HG03558 (cell line): ENCODE measurements at regions not wholly inside any gene's neighbourhood (a gene's known extent, or its start where the extent isn't known, plus 50 kb on each side); places are given as distances from the start of the nearest gene placed in this dataset.
A peak's percentile ranks its signal among the peaks of the same experiment; 100 is the strongest.

Experiments used
- ATAC-seq: cut with Tn5 transposase; IDR thresholded peaks from one replicate; pipeline ENCODE4 v1.9.1; 2021; ENCODE audit warnings: moderate number of reproducible peaks; ENCODE audit not compliant: unreplicated experiment; ENCODE audit errors: extremely low read depth

DNA sequence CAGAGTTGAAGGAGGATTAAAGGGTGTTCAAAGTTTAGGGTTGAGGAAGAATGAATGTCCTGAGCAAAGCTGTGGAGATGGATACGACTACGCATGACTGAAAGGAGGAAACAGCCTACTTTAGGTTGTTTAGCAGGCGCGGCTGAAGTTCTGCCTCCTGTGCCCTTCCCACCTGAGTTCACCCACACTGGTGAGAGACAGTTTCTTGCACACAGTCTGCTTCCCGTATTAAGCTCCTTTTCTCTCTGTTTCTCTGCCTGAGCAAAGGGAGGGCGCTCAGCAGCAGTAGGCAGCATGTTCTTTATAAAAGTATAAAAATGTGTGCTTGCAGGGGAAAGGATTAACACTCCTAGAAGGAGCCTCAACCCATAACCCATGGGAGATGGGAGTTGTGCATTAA is 224.0 kb upstream of the SMARCA2 start:
- ATAC-seq: no peak

DNA sequence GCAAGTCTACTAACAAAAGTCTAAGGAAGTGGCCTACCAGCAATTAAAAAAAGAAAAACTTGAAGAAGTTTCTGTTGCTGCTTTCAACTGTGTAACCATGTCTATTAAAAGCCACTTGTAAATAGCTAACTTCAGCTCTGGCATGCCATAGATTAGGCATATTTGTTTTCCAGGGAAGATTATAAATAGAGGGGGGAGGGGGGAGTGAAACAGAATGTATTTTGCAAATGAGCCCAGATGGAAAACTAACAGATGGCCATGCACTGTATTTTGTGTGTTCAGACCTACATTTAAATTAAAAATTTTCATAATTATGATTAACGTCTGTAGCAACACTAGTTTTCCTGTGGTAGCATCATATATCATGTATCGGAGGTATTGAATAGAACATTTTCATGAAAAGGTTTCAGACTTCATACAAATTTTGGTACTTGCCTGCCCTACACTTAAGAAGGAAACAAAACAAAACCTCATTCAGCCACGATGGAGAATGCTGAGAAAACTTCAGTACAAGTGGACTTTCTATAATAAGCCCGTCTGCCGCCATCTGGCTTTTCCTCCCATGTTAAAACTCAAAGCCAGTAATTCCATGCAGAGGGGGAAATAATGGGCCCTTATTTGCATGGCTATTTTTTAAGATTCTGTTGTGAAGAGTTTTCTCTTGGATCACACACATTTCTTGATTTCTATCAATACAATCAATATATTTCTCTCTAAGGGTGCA is 220.4 kb upstream of the SMARCA2 start:
- ATAC-seq: no peak

DNA sequence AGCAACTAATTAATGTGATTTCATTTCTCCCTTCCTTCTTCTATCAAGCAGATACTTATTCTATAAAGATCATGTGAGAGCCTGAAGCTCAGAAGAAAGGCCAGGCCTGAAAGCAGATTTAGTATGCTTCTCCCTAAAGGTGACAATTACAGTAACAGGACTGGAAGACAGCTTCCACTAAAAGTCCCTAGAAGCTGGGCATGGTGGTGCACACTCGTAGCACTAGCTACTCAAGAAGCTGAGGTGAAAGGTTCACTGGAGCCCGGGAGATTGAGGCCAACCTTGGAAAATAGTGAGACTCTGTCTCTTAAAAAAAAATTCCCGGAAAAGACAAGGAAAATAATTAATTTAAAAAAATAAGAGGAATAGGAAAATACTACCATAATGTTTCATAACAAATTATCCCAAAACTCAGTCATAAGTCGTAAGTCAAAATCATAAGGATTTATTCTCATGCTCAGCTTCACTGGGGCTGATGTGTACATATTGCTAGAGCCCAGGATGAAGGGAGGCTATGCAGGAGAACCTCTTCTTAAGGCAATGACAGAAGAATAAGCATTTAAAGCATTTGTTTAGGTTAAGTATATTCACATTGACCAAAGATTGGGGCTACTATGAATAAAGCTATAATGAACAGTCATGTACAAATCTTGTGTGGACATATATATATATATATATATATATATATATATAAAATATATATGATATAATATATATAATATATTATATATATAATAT is 210.8 kb upstream of the SMARCA2 start:
- ATAC-seq: no peak

DNA sequence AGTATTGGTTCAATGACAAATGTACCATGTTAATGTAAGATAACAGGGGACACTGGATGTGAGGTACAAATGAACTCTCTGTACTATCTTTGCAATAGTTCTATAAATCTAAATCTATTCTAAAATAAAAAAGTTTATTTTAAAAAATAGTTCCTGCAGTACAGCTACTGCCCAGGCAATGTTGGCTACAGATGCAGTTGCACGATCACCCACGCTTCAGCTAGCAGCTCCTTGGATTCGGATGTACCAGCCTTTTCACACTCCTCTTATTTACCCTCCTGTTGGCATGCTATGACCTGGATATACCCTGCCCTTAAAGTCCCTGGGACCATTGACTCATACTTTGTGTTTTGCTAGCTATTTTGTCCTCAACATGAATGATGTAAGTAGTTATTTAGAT is 185.4 kb upstream of the SMARCA2 start:
- ATAC-seq: no peak

DNA sequence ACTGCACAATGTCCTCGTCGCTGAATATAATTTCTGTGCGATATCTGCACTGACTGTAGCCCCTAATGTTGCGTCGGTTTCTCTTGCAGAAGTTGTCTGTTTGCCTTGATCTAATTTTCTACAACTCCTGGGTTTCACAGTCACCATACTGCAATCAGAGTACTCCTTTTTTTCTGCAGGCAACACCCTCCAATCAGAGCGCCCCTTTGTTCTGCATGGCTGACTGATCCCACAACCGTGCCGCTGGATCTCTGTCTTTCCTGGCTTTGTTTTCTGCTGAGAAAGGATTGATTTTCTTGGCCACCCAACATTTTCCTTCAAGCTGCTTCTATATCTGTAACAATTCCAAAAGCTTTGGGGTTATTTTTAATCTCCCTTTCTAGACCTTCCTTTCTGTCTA is 182.2 kb upstream of the SMARCA2 start:
- no peak for ATAC-seq

DNA sequence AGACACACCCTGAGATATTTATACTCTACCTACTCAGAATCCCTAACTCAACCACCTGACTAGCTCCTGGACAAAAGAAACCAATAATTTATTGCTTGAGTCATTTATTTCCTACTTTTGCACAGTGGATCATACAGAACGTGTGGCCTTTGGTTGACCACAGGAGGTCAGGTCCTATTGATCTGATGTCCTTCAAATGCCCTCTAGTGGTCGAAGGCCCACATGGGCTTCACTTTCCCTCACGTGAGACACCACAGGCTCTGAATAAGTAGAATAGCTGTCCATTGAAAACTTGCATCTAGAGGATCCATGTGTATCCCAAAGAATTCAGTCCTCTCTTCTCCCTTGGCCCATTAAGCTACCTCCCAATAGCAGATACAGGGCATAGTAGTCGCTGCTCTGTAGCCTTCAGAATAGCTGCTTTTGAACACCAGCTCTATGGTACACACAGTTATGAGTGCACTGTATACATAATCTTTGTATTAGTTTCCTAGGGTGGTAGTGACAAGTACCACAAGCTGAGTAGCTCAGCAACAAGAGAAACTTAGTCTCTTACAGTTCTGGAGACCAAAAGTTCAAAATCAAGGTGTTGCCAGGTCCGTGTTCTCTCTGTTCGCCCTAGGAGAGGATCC is 177.6 kb upstream of the SMARCA2 start:
- ATAC-seq: no peak

DNA sequence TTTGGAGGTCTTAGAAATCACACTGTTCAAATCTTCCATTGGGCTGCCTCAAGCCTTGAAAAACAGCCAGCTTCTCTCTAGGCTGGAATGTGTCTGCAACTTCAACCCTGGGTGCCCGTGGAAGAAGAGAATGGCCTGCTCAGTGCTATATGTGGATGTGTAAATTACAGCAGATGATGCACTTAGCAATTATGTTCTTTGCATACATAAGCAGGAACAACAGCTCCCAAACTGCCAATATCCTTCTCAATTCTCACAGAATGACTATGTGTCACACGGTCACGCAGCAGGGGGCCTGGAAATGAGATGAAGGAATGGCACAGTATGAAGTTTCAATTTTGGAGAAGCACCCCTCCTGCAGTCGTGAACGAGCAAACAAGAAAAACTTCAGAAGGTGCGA is 175.2 kb upstream of the SMARCA2 start:
- ATAC-seq: no peak

DNA sequence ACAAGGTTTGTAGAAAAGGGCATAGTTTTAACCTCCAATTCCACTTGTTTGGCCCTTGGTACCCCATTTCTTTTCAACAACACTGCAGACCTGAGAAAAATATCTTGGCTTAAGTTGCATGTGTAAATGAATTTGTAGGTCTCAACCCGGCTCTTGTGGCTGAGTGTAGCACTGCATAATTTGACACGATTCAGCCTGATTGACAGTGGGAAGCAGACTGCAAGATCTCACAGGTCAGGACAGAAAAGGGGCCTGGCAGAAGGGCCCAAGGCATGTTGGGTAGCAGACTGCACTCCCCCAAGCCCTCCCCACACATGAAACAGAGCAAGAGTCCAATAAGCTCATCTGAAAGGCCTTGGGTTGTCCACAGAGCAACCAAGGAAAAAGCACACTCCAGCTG is 169.7 kb upstream of the SMARCA2 start:
- no peak for ATAC-seq

DNA sequence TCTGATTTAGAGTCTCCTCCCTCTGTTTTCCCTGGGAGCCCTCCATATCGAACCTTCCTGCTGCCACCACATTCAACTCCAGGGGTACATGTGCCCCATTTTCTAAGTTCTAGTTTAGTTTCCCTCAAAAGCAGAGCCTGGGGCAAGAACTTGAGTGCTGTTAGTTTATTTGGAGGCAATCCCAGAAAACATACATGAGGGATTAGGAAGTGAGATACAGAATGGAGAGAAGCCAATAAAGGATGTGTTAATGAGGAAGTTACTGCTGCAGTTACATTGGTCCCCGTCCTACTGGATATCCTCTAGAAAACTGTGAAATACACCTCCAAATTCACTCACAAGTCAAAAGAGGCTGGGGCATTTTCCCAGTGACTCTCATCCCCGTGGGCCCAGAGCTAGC is 159.4 kb upstream of the SMARCA2 start:
- no peak for ATAC-seq

DNA sequence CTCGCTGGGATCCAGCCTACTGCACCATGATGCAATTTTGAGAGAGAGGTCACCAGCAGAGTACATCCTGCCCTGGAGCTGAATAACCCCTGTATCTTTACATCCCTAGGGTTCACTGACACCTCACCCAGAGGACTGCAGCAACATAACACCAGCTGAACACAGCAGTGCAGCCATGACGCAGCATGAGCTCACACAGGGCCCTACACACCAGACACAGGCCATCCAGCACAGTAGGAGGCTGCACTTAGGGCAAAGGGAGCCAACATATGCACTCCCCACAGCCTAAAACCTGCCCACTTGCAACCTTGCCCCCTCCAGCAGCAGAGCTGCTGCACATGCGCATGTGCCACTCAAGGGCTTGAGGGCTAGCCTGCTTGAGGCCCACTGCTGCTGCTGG is 157.3 kb upstream of the SMARCA2 start:
- ATAC-seq: no peak

DNA sequence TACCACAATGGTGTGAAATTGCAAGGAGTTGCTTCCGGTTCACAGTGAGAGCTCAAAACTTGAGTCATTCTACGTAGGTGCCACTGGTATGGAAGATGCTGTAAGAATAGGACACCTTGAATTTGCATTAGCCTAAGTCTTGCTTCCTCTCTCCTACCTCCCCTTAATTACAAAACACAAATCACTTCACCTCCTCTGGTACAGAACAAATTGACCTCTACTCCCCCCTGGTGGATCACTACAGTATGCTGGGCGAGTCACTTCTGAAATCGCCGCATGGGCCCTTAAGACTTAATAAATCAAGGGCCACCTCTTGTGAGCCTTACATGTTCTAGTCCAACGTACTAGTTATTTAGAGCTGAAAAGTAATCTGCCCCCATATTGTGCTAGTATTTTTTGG is 145.3 kb upstream of the SMARCA2 start:
- no peak for ATAC-seq

DNA sequence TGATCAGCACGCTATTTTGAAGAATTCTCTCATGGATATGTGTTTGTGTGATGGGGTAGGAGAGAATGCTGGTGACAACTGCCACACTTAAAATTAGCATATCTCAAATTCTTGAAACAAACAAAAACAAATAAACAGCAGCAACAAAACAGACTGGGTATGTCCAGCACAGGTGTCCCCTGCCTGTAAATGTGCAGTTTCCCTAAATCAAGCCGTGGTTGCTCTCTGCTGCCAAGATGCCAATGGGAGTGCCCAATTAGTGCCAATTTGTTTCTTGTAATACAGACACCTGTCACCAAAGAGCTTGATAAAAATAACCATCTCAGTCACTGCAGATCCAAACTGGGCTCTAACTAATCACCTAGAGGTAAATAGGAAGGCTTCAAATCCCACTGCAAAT is 144.2 kb upstream of the SMARCA2 start:
- ATAC-seq: no peak

DNA sequence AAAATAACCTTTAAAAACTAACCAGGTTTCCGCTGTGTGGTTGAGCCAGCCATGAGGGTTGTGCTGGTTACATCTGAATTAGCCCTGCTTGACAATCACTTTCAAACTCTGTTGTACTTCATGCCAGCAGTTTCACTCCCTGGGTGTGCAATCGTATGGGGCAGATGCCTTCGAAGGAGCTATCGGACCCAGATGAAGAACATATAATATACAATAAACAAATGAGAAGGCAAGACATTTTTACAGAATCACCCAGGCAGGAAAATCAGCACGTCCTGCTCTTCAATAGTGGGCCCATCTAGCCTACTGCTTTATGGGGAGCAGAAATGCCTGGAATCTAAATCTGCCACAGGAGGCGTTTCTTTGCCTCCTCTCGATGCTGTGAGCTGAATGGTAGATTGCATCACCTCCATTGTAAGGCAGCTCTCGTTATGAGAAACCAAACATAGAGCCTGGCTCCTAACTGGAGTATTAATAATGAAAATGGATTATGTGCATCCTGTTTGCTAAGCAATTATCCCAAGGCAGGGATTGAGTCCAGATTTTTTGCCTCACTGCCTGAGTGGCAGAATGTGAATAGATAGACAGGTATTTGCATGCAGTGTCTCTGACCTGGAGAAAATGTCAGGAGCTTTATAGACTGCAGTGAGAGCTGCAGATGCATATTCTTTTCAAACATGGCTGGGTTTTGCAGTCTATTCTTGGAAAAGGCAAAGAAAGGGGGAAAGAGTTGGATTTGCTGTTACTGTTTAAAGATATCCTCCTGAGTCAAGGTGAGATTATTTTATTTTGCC is 143.3 kb upstream of the SMARCA2 start:
- ATAC-seq: no peak

DNA sequence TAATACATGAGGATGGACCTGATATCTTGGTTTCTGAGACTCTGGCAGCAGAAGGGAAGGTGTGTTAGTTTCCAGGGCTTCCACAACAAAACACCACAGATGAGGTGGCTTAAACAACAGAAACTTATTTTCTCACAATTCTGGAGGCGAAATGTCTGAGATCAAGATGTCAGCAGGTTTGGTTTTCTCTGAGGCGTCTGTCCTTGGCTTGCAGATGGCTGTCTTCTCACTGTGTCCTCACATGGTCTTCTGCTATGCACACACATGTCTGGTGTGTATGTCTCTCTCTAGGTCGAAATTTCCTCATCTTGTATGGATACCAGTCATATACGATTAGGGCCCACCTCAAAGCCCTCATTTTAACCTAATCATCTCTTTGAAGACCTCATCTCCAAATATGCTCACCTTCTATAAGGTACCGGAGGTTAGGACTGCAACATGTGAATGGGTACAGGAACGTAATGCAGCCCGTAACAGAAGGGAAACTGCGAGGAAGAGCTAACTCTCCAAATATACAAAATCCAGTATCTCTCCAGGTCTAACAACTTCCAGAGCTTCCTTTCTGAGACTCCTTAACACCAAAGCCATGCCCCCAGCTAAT is 139.8 kb upstream of the SMARCA2 start:
- ATAC-seq: no peak

DNA sequence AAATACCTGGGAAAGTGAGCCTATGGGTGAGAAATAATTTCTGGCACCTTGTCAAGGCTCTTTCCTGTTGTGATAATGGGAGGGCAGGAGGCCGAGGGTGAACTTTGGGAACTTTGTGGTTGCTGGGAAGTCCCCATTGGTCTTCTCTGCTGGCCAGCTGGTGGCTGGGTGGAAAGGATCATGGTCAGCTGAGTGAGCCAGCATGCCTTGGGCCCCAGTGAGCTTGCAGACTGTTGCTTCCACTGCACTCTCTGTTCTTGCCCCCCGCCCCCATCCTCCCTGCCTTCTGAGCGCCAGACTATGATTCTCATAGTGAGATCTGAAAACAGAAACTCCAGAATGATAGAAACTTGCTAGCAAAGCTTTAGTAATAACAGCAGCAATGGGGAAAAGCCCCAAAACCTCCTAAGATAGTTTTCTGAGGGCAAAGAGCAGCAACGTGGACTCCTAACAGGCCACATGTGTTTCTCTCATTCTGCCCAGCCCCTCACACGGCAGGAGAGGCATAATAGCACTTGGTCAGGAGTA is 139.2 kb upstream of the SMARCA2 start:
- ATAC-seq: peak; percentile 36

DNA sequence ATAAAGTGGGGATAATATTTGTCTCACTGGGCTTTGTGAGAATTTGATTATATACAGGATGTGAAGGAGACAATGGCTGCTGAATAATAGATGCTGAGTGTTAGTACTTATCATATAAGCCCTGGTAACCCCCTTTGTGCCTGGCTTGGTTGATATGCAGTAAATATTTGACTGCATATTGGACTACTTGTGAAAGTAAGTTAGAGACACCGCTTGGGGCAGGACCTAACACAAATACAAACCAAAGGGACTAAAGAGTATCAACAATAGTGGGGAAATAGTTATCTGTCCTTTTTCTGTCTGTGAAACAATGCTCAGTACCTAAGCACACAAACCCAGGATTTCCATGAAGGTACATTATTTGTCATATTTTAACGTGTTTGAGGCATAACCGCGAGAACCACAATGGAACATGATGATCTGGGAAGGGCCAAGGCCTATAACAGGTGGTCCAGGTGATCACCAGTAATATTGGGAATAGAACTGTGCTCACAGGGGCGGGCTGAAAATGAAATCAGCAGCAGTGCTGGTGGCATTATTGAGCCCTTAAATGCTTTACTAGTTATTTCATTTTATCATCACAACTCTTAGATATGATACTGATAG is 138.2 kb upstream of the SMARCA2 start:
- ATAC-seq: no peak

DNA sequence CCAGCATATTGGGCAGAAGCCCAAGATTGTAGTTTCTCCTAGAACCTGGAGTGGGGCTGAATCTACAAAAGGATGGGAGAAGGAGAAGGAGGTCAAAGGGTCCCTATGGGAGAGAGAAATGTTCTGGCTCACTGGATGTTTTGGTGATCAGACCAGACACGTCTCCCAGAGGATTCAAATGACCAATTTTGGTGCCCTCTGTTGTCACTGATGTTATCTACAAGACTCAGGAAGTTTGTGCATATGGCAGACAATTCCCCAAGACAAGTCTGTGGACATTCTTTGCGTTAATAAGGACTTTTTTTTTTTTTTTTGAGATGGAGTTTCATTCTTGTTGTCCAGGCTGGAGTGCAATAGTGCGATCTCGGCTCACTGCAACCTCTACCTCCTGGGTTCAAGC is 137.2 kb upstream of the SMARCA2 start:
- no peak for ATAC-seq

DNA sequence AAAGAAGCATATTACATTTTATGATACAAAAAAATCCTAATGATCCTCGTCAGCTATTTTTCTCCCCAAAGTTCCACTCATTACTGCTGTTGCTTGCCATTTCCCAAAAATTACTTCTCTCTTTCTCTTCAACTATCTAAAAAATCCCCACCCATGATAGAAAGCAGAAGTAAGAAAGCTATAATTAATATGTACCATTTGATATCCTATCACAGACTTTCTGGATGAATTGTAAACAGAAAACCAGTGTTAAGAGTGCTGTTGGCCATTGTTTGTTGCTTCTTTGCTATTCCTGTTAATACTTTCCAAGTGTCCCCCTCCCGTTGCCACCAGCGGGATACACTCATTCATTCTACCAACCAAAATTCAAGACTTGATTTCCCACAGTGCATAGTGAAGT is 136.3 kb upstream of the SMARCA2 start:
- ATAC-seq: no peak

DNA sequence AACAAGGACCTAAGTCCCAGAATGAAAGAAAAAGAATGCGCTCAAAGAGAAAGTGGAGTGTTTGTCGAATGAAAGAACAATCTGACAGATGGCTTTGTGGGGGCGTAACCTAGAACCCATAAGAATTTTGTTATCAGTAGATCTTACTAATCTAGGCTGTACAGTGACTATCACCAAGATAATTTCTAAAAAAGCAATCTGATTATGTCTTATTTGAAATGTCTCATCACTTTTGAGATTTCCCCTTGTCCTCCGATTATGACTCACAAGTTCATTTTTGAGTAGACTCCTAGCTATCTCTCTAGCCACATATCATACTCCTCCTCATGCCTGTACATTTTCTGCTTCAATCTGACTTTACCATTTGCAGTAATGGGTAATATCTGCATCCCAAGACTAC is 135.6 kb upstream of the SMARCA2 start:
- ATAC-seq: peak; percentile 31

DNA sequence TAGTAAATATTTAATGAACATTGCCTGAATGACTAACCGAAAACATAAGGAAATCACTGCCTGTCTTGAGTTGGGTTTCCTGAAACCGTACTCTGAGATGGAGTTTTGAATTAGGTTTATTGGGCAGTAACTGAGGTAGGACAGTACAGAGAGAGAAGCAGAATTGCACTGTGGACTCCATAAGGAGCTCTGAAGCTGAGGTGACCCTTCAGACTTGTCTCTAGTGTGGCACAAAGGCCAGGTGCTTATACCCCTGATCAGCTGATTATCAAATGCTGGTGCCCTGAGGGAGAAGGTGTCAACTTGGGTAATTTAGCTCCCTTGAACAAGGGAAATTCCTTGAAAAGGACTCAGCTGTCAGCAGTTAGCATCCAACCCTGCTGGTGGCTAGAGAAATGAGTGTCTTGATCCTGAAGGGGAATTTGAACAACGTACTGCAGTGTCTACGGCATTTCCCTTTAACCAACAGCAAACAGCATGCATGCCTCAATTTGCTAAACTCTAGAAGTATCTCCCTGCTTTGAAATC is 135.0 kb upstream of the SMARCA2 start:
- no peak for ATAC-seq
